ENCODE measurements at regions not wholly inside any gene's neighbourhood (a gene's known extent, or its start where the extent isn't known, plus 50 kb on each side); places are given as distances from the start of the nearest gene placed in this dataset.

DNA sequence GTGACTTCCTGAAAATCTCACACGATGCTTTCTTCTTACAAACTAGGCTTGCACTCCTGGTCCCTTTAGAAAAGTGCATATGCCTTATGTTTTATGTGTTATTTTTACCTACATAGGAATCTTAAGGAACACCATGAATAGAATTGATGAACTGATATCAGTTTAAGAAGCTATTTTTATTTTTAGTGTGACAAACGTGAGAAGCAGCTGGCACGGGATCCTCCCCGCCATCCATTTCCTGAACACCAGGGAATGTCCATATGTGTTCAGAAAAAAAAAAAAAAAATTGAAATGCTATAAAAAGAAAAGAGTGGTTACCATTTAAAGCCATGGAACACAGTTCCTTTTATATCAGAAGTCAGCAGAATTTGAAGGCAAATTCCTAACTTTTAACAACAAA is 1096.1 kb upstream of the PRKX start:
- no peak overlapping the region for H3K27ac ChIP-seq
- TF ChIP-seq, protein P1, sequence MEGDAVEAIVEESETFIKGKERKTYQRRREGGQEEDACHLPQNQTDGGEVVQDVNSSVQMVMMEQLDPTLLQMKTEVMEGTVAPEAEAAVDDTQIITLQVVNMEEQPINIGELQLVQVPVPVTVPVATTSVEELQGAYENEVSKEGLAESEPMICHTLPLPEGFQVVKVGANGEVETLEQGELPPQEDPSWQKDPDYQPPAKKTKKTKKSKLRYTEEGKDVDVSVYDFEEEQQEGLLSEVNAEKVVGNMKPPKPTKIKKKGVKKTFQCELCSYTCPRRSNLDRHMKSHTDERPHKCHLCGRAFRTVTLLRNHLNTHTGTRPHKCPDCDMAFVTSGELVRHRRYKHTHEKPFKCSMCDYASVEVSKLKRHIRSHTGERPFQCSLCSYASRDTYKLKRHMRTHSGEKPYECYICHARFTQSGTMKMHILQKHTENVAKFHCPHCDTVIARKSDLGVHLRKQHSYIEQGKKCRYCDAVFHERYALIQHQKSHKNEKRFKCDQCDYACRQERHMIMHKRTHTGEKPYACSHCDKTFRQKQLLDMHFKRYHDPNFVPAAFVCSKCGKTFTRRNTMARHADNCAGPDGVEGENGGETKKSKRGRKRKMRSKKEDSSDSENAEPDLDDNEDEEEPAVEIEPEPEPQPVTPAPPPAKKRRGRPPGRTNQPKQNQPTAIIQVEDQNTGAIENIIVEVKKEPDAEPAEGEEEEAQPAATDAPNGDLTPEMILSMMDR (IDR thresholded peaks at IDR 0.05) = no peak
- TF ChIP-seq ZFX (IDR thresholded peaks at IDR 0.05; ENCODE audit: borderline replicate concordance) = no peak

DNA sequence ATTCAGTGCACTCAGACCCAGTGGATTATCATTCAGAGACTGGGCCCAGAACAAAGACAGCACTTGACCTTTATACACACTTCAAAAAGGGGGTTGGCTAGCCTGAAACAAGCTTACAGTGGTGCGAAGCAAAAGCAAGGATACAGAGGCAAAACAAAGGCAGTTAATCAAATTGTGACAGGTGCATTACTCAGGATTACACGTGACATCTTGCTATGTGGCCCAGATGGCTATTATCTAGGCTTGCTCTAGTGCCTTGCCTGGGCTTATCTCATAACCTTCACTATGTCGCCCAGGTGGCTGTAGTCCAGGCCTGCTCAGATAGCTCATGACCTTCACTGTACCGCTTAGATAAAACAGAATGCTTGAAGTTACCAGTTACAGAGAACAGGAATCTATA is 1092.1 kb upstream of the PRKX start:
- H3K27ac ChIP-seq = no peak overlapping the region
- no peak for TF ChIP-seq ZFX (IDR thresholded peaks at IDR 0.05; ENCODE audit: borderline replicate concordance)
- TF ChIP-seq, protein P1 (IDR thresholded peaks at IDR 0.05) = no peak

DNA sequence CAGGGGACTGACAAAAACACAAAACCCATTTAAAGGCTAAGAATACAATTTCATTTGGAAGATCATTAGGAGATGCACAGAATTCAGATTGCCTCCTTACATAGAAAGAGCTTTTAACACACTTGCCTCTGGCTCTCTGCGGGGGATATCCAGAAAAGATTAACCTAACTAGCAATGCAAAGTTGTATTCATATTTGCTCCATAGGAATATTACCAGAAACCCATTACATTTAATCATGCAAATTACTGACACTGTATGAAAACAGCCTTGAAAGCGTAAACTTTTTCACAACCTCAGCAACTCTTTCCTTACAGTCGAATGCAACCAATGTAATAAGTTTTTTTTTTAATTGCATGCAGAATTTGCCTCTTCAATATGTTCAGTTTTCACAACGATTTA is 1087.3 kb upstream of the PRKX start:
- no peak overlapping the region for H3K27ac ChIP-seq
- no peak for TF ChIP-seq ZFX (IDR thresholded peaks at IDR 0.05; ENCODE audit: borderline replicate concordance)
- TF ChIP-seq, protein P1 (IDR thresholded peaks at IDR 0.05) = no peak

DNA sequence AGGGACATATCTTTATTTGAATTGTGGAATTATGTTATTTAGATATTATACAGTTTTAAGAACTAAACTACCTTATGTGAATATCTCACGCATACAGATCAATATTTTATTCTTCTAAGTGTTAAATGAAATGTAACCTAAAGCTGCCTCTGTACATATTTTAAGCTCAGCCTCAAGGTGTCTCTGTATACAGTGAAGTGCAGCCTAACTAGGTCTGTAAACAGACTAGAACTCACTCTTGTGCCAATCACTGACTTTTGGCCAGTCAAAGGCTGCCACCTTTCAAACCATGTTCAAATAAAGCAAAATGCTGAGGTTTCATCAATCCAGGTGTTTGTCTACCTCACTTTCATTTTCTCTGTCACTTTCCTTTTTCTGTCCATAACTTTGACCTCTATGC is 1074.5 kb upstream of the PRKX start:
- no peak overlapping the region for H3K27ac ChIP-seq
- TF ChIP-seq, protein P1 (IDR thresholded peaks at IDR 0.05) = no peak
- TF ChIP-seq ZFX (IDR thresholded peaks at IDR 0.05; ENCODE audit: borderline replicate concordance) = no peak

DNA sequence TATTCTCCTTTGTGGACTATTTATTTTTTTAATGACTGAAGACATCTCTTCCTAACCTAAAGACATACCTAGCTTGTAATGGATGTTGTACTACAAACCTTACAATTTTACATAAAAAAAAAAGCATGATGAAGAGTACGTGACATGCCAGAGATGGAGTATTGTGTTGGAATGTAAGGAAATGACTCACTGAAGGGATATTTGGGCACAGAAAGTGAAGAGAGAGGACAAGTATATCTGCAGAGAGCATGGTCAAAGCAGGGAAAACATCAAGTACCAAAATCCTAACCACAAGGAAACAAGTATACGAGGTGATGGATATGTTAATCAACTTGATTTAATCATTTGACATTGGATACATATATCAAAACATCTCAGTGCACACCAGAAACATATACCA is 1051.4 kb upstream of the PRKX start:
- no peak overlapping the region for H3K27ac ChIP-seq
- no peak for TF ChIP-seq ZFX (IDR thresholded peaks at IDR 0.05; ENCODE audit: borderline replicate concordance)
- TF ChIP-seq, protein P1 (IDR thresholded peaks at IDR 0.05) = no peak

DNA sequence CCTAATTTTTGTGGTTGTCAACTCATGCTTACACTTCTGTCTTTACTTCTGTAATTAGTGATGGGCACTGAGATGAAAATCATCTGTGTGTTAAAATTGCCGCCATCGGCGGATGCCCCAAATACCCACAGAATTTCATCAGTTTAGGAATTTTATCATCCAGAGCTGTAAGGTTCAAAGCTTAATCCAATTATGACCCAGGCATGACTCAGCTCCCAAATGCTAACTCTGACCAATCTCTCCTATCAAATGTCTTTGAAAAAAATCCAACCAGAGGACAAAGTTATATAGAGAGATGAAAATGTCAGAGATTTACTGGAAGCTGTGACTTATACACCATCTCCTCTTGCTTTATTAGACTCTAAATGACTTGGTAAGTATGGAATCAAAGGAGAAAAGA is 1048.7 kb upstream of the PRKX start:
- no peak overlapping the region for H3K27ac ChIP-seq
- TF ChIP-seq, protein P1 (IDR thresholded peaks at IDR 0.05) = no peak
- no peak for TF ChIP-seq ZFX (IDR thresholded peaks at IDR 0.05; ENCODE audit: borderline replicate concordance)

DNA sequence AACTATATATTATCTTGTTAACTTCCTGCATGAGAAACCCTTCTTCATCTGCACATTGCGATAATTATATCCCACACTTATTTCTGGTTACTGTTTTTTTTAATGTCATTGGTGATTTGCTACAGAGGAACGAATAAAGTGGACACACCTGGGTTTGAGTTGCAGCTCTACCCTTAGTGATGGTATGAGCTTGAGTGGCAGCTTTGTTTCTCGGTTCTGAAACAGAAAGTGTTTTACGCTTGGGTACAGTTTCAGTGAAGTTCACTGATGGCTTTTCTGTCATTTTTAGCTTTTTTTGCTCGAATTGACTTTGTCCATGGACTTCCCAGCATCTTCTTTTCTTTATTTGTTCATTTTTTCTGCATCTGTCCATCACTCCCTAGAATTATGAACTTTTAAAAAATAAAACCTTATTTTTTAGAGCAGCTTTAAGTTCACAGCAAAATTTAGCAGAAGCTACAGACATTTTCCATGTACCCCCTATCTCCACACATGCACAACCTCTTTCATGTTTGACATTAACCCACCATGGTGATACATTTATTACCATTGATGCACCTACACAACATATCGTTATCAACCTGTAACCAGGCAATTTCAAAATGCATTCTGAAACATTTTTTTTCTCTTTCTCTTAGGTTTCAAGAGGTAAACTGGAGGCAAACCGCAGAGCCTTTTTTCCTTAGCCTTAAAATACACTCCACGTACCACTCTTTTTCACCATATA is 1041.6 kb upstream of the PRKX start:
- TF ChIP-seq ZFX (IDR thresholded peaks at IDR 0.05; ENCODE audit: borderline replicate concordance) = no peak
- TF ChIP-seq, protein P1 (IDR thresholded peaks at IDR 0.05) = no peak
- H3K27ac ChIP-seq = no peak overlapping the region
